Epidermal melanocyte (primary cell): ENCODE measurements at regions not wholly inside any gene's neighbourhood (a gene's known extent, or its start where the extent isn't known, plus 50 kb on each side); places are given as distances from the start of the nearest gene placed in this dataset.
"Not testable (repeated sequence)": the region's sequence is repeated elsewhere in the genome, so short reads cannot be mapped to it uniquely, and the experiment has no call there.

Experiments used
- DNase-seq: peaks from one replicate; pipeline ENCODE4 v3.0.0; 2011; ENCODE audit warnings: low spot score; ENCODE audit not compliant: insufficient read length

DNA sequence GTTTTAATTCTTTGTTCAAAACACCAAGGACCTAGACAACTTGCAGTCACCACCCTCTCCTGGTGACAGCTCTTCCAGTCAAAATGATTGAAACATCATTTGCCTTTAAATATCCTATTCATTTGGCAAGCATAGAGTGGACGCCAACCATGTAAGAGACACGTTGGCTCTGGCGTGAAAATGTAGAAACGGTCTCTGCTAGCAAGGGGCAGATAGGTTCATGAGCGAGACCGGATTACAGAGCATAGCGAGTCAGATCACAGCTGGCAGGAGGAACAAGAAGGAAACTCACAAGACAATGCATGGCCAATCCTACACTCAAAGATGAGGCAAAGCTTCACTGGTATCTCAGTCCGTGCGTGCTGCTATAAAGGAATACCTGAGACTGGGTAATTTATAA lies 759.5 kb downstream of the UQCRFS1 start:
- no peak for DNase-seq

DNA sequence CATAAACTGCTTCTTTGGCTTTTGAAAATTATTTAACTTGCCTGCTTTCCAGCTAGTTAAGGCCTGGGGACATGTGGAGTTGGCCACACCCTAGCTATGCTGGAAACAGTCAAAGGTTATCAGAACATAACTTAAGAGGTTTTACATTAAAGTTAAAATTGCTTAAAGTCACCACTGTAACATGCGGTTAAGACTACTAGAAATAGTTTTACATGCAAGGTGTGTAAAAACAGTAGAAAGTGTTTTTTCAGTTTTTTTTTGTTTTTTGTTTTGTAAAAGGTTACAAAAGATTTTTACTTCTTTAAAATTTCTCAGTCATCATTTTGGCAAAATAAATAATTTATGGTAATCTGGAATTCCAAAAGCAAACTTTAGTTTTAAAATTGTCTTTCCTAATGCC lies 763.1 kb downstream of the UQCRFS1 start:
- no peak for DNase-seq

DNA sequence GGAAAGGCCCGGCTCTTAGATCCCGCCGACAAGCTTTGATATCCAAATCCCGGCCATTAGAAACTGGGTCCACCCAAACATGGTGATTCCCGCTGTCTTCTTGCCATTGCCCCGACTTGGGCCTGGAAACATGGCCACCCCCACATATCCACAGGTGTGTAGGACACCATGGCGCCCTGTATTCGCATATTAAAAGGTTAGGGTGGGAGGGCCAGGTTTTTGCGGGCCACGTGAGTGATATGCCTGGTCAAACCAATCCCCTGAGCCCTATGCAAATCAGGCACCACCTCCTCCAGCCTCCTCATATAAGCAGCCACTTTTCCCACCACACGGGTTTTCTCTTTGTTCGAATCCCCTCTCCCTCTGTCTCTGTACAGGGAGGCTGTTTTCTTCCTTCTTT lies 766.4 kb downstream of the UQCRFS1 start:
- no peak for DNase-seq

DNA sequence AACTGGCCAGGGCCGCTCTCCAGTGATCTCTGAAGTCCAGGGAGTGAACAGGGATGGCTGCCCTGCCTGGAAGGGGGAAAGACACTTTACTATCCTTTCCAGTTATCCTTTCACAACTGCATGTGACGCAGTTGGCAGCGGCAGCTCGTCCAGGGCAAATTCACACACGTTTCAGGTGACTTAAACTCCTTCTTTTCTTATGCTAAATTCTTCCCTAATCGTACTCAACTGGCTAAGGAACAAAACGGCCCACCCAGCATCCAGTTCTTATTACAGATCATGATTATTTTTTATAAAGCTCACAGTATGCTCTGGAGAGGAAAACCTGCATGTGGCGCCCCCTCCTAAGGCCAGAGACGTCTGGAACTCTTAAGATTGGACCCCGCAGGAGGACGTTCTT lies 767.1 kb downstream of the UQCRFS1 start:
- no peak for DNase-seq

DNA sequence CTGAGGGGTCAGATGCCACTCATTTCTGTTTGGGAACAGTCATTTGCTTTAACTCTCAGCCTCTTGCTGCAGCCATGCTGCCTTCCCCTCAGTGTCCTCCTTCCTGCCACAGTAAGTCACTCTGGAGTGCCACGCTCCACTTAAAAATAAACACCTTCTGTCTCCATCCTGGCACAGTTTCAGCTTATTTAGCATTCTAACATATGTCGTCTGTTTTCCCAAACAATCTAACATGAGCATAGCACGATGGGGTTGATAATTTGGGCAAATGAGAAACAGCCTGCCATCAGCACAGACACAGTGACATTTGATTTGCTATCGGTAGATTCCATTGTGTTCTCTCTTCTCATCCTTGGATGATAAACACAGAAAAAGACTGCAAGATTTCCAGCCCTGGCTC lies 768.6 kb downstream of the UQCRFS1 start:
- DNase-seq, result no peak

DNA sequence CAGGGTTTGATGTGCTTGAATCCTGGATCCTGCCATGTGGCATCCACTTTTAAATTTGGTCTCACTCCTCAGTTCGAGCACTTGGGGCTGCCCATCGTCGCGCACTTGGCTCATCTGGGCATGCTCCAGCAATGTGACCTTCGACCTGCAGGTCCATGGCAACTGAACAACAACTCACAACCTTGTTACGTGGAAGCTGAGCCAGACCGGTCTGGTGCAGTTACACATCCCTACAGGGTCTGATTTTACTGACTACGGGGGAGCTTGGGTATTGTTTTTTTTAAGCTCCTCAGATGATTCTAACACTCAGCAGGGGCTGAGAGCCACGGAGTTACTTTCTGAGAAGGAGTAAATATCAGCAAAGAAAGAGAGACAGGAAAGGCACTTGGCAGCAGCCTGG lies 769.6 kb downstream of the UQCRFS1 start:
- DNase-seq, result no peak

DNA sequence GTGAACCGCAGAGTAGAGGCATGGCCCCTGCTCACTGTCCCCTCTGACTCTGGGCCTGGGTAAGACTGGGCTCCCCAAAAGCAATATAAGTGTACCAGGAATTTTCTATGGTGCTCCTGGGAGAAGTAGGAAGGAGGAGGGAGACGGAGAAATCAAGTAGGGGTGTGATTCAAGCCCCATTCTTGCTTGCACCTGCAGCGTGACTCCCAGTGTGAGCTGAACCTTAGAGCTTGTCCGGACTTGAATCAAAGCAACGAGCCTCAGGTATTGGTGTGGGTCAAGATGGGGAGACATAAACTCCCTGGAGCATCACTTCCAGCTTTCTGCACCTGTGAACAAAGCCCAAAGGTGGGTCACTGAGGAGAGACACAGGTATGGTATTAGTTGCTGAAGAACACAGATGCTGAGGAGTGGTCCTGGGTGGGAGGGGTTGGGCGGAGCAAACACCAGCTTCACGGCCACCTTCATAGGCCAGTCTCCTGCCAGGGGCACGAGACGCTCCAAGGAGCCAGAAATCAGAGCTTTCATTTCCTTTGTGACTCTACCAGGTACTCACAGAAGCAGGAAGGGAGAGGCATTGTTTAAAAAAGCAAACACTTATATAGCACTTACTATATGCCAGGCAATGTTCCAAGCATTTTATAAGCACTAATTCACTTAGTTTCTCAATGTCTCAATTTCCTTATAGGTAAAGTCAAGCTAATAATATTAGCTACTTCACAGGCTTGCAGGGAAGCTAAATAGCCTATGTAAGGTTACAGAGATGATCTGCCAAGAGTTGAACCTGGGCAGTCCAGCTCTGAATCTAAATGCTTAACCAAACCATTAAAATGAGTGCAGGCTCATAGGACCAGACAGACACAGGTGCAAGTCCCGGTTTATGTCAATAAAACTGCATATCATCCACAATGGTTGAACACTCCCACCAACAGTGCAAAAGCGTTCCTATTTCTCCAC lies 775.3 kb downstream of the UQCRFS1 start:
- DNase-seq, result no peak

DNA sequence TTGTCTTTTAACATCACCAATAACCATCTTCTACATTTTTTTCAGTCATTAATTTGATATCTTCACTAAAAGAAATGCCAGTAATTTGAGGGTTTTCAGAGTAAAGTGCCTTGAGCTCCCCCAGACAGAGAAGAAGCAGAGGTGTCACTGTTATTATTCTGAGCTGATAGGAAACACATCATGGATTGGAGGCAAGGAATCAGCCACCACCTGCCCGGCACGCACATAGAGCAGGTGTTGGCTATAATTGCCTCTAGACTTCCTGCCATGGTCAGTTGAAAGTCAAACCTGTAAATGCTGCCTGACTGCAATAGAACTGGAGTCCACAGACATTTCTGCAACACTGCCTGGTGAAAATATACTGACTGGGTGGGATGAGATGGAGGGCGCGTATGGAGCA lies 776.6 kb downstream of the UQCRFS1 start:
- DNase-seq, result no peak

DNA sequence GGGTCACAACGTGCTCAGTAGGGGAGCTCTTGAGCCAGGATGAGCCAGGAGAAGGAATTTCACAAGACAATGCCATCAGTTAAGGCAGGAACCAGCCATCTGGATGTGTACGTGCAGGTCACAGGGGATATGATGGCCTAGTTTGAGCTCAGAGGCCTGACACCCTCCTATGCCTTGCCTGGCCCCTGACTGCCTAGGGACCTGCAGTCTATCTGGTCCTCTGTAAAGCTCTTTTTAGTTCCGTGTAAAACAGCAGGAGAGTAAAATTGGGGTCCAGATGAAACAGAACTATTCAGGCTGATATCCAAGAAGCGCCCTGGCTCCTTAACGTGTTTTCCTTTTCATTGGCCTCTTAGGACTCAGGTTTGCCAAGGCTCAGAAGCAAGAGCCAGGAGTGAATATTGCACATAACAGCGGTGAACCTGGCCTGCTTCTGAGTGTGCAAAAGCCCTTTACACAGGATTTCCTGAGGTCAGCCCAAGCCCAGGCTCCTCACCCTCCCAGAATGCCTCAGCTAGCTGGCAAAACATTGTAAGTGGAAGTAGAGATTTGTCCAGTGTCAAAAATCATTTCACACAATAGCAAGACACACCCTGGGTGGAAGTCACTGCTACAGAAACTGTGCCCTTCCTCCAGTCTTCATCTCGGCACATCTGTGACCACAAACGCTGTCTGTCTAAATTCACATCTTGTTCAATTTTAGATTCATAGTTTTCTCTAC lies 777.2 kb downstream of the UQCRFS1 start:
- no peak for DNase-seq

DNA sequence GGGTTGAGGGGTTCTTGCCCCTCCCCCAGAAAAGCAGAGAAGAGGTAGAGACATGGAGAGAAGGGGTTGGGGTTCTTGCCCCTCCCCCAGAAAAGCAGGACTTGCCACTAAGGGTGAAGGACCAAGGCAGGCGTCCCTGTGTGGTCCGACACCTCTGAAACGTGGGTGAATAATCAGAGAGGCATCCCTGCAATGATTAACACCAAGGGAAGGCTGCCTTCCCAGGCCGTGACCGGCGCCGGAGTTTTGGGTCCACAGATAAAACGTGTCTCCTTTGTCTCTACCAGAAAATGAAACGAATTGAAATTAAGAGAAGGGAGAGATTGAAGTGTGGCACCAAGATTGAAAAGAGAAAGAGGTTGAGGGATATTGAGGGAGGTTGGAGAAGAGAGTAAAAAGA lies 778.2 kb downstream of the UQCRFS1 start:
- not testable (repeated sequence) for DNase-seq

DNA sequence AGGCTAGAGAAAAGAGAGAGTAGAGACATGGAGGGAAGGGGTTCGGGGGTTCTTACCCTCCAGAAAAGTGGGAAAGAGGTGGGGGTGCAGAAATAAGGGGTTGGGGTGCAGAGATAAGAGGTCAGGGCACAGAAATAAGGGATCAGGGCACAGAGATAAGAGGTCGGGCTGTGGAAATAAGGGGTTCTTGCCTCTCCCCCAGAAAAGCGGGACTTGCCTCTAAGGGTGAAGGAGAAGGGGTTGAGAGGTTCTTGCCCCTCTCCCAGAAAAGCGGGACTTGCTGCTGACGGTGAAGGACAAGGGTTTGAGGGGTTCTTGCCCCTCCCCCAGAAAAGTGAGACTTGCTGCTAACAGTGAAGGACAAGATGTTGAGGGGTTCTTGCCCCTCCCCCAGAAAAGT lies 778.6 kb downstream of the UQCRFS1 start:
- not testable (repeated sequence) for DNase-seq

DNA sequence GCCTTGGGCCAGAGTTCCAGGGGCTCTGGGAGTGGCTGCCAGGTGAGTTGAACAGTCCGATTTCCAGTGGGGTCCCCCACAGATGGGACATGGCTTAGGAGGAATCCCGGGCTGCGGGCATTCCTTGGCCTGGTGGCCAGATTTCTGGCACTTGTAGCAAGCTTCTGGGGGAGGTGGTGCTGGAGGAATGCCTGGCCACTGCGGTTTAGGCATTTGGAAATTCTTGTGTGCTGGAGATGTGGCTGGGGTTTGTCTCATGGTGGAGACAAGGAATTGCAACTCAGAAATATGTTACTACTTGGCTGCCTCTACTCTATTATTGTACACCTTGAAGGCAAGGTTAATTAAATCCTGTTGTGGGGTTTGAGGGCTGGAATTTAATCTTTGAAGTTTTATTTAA lies 779.8 kb downstream of the UQCRFS1 start:
- DNase-seq, result not testable (repeated sequence)

DNA sequence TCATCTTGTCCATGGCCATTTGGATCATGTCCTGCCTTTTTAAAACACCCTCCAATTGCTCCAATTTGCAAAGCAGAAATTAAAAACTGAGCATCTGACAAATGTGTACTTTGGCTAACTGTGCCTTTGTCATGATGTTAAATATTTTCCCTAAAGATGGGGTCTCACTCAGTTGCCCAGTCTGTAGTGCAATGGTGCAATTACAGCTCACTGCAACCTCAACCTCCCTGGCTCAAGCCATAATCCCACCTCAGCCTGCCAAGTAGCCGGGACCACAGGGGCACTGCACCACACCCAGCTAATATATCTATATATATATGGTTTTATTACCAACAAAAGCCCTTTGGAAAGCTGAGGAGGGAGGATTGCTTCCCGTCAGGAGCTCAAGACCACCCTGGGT lies 782.7 kb downstream of the UQCRFS1 start:
- no peak for DNase-seq

DNA sequence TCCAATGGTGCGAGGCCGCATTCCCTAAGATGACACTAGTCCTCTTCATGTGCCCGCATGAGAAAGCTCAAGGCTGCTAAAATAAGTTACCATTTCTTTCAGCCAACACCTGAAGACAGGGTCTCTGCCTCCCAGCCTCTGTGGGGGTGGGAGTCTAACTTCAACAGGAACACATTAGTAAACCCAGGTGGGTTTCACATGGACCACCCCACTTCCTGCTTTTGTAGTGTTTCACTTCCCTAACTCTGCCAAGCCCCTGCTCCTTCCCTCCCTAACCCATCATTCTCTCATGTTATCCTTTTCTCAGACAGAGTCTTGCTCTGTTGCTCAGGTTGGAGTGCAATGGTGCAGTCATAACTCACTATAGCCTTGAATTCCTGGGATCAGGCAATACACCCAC lies 783.6 kb downstream of the UQCRFS1 start:
- DNase-seq, result no peak

DNA sequence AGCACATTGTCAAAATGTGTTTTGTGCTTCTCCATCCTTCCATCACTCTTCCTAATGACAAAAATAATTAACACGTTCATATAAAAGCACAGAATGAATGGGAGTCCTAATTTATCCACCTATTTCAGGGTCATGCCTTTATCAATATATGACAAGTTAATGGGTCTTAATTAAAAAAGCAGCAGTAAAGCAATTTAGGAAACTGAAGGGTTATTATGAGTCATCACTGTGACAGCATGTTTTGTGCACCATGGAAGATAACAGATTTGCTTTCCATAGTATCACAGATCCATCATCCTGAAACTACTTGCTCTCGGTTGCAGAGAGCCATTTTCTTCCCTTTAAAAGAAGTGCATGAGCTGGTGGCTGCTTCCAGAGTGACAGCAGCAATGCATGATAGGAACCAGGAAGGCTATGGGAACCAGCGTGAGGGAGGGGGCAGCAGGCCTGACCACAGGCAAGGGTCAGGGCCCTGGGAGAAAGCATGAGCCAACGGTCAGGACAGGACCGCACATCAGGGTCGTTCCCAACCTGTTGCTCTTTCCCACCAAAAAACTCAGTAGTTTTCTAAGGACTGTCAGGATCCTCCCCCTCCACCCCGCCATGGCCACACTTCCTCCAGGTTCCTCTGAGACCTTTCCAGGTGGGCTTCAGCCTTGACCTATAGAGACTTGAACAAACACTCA lies 784.1 kb downstream of the UQCRFS1 start:
- no peak for DNase-seq

DNA sequence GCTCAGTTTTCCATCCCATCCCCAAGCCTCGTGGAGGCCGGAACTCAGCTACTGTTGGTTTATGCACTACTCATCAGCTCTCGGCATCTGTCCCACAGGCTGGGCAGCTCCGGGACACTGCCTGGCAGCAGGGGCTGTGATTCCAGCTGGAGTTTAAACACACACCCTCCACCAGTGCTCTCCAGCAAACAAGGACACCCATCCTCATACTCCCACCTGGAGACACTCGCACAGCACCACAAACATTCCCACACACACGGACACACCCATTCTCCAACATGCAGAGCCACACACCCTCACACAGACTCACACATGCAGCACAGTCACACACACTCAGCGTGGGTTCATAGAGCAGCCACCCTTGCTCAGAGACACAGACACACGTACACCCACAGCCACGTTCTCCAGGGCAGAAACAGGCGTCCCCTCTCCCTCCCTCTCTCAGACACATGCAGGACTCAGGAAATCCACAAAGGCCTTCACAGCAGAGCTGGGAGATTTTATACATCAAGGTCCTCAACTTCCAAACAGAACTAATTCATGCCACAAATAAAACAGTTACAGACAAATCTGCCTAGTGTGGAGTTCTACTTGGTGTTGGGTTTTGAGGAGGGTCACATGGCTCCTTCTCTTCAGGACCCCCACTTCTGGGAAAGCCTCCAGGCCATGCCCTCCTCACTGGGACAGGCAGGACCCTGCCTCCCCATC lies 785.4 kb downstream of the UQCRFS1 start:
- DNase-seq, result no peak

DNA sequence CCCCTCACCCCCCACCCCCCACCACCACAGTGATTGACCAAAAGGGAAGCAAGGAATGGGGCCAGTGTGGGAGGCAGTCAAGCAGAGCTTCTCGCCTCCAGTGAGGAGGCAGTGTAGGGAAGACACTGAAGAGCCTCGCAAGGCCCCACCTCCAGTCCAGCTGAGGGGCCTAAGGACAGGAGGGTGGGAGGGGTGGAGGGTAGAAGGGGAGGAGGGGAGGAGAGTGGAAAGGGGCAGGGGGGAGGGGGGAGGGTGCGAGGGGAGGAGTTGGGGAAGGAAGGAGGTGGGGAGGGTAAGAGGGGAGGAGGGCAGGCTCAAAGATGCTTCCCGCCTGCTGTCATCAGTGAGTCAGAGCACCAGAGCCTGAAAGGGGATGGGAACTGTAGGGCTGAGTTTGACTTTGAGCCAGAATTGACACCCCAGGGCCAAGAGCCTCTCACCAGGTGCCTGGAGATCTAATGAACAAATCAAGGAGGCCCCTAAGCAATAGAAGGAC lies 786.2 kb downstream of the UQCRFS1 start:
- no peak for DNase-seq

DNA sequence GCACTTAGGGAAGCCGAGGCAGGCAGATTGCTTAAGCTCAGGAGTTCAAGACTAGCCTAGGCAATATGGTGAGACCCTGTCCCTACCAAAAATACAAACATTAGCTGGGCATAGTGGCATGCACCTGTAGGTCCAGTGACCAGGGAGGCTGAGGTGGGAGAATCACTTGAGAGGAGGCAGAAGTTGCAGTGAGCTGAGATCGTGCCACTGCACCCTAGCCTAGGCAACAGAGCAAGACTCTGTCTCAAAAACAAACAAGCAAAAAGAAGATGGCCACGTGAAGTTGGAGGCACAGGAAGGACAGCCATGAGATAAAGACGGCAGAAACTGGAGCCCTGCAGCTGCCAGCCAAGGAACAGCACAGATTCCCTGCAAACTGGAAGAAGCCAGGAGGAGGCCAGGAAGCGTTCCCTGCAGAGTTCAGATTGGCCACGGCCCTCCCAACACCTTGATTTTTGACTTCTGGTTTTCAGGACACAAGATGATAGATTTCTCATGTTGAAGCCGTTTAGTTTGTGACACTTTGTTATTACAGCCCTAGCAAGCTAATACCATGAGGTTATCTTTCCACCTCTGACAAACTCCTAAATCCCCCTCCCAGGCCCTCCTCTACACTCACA lies 786.7 kb downstream of the UQCRFS1 start:
- no peak for DNase-seq

DNA sequence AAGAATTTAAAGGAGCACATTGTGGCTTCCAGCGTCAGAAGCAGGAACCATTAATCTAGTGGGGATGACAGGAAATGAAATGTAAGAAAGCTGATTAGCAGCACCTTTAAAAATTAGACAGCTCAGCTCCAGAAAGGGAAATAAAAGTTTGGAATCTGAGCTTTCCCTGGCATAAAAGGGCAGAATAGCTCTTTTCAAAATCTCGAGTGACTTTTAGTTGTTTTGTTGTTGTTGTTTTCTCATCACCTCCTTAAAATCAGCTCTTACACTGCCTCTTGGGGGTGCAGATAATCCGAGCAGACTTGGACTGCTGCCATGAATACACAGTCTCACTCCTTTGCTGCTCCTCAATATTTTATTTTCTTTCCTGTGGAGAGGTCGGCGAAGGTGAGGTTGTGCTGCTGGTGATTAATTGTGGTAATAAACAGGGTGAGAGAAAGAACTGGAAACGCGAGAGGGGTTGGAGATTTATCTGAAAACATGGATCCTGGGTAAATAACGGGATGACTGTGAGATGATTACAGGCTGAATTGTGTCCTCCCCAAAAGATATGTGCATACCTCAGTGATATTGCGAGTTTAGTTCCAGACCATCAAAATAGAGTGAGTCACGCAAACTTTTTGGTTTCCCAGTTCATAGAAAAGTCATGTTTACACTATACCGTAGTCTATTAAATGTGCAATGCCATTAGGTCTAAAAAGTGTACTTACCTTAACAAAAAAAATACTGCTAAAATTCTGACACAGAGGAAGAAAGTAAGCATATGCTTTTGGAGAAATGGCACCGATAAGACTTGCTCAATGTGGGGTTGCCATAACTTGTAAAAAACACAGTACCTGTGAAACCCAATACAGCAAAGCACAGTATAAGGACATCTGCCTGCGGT lies 787.7 kb downstream of the UQCRFS1 start:
- DNase-seq, result no peak

DNA sequence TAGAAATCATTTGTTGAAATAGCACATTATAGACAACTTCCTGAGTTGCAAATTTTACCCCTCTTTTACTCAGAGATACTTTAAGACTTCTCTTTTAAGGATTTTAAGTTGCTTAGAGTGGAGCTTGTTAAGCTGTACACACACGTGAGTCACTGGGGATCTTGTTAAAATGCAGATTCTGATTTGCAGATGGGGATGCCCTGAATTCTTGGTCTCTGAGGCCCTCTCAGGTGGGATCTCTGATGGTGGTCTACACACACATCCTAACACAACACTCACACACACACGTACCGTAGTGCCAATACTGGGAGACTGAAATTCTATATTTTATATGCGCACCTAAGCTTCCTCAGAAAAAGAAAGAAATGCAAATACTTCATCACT lies 788.3 kb downstream of the UQCRFS1 start:
- DNase-seq, result no peak
